GM20431 (cell line): ENCODE measurements at regions not wholly inside any gene's neighbourhood (a gene's known extent, or its start where the extent isn't known, plus 50 kb on each side); places are given as distances from the start of the nearest gene placed in this dataset.
"Not testable (repeated sequence)": the region's sequence is repeated elsewhere in the genome, so short reads cannot be mapped to it uniquely, and the experiment has no call there.

ENCODE experiments used
- in situ Hi-C: fragments of 300-500 bp; cut with MseI, MboI; formaldehyde crosslinking; loops from one replicate; pipeline ENCODE4 v1.15.0; 2020; ENCODE audit warnings: low sequenced_read_pairs; ENCODE audit not compliant: unreplicated experiment

DNA sequence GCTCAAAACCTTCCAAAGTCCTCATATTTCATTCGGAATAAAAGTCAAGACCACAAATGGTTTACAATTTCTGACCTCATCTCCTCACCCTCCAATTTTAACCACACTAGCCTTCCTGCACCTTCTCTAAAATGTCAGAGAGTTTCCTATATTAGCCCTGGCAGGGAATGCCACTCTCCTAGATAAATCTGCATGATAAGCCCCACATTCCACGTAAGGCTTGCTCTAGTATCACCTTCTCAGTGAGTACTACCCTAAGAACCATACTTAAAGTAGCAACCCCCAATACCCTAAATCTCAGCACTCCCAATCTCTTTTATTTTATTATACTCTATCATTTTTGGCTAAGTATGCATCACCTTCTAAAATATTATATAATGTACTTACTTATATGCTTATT lies 100.5 kb upstream of the SLITRK5 start:
- in situ Hi-C loops: no loop called here

DNA sequence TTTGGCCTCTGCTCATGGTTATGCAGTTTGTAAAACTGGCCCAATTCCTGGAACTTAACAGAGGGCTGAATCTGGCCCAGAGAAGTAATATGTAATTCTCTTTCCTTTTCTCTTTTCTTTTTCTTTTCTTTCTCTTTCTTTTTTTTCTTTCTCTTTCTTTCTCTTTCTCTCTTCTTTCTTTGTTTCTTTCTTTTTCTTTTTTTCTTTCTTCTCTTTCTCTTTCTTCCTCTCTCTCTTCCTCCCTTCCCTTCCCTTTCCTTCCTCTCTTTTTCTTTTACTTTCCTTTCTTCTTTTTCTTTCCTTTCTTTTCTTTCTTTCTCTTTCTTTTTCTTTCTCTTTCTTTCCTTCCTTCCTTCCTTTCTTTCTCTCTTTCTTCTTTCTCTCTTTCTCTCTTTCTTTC lies 88.8 kb upstream of the SLITRK5 start:
- in situ Hi-C loops: no loop called here

DNA sequence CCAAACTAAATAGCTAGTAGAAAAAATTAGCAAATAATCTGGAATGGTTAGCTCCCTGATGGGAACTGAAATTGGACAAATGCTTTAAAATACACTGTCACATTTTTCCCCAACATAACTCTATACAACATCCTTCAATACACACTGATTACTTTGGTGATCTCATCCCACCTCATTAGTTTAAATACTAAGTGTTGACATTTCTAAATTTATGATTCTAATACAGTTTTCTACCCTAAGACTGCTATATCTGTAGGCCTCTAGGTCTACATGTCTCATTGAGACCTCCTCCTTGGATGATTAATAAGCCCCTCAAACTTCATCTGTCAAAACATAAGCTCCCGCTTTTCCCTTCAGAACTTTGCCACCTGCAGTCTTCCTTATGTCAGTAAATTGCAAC lies 80.7 kb upstream of the SLITRK5 start:
- in situ Hi-C loops: no loop called here

DNA sequence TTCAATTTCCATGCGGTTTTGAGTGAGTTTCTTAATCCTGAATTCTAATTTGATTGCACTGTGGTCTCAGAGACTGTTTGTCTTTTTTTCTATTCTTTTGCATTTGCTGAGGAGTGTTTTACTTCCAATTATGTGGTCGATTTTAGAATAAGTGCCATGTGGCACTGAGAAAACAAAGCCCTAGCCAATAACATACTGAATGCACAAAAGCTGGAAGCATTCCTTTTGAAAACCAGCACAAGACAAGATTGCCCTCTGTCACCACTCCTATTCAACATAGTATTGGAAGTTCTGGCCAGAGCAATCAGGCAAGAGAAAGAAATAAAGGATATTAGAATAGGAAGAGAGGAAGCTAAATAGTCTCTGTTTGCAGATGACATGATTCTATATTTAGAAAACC lies 66.7 kb upstream of the SLITRK5 start:
- in situ Hi-C loops: not testable (repeated sequence)

DNA sequence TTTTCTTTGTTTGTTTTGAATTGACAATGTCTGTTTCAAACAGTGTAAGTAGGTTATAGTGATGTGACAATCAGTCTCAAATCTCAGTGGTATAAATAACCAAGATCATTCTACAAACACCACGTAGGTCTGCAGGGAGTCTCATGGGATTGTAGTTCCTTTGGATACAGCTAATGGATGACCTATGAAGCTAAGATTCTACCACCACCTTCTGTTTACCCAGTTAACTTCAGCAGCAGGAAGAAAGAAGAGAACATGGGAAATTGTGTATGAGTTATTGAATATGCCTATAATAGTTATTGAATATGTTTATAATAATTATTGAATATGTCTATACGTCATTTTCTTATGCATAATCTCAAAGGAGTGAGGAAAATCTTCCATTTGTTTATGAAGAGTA lies 63.9 kb upstream of the SLITRK5 start:
- in situ Hi-C loops: no loop called here

DNA sequence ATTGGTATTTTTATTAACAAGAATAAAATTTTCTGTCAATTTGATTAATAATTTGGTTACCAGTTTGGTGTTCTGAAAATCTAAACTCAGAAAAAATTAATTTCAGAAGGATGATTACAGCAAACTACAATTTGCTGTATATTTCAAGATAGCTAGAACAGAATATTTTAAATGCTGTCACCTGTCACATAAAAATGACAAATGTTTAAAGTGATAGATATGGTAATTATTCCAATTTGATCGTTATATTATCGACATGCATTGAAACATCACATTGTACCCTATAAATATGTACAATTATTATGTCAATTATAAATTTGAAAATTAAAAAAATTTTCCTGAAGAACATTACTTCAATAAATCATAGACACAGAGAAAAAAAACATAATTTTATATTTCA lies 56.9 kb upstream of the SLITRK5 start:
- in situ Hi-C loops: no loop called here
